IPS DF 19.7 (cell line): ENCODE measurements at regions not wholly inside any gene's neighbourhood (a gene's known extent, or its start where the extent isn't known, plus 50 kb on each side); places are given as distances from the start of the nearest gene placed in this dataset.
"Not testable (repeated sequence)": the region's sequence is repeated elsewhere in the genome, so short reads cannot be mapped to it uniquely, and the experiment has no call there.

Source experiments
- DNase-seq: peaks from one replicate; pipeline ENCODE4 v3.0.0-alpha.2; 2013; ENCODE audit warnings: low read depth, low spot score

DNA sequence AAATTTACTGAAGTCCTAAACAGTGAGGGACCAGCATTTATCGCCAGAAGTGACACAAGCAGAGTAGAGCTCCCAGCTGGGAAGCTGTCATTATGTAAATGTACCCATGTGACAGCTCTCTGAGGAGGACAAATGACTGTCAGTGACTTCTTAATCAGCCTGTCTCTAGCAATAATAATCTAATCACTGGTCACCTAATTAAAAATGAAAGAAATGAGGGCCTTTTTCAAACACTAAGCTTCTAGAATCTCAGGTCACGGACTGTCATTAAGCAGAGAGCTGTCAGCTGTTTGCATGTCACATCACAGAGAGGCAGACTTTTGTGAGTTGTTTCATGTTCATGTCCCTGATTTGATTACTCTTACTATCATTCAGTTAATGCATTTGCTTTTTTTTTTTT lies 77.9 kb upstream of the FBXL17 start:
- no peak for DNase-seq

DNA sequence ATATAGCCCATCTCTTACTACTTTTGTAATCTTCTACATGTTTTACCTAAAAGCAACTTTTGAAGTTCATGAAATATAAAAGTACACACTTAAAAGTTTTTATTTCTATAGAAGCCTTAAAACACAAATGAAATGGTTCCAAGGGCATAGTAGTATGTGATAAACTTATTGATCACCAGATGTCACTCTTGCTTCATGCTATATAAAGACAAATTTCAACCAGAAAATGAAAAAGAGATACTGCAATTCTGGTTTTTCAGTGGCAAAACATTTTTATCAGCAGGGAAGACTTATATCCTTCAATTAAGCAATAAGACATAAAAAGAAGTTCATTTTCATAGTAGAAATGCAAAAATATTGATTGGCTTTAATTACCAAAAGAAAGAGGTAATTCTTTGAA lies 69.4 kb upstream of the FBXL17 start:
- no peak for DNase-seq

DNA sequence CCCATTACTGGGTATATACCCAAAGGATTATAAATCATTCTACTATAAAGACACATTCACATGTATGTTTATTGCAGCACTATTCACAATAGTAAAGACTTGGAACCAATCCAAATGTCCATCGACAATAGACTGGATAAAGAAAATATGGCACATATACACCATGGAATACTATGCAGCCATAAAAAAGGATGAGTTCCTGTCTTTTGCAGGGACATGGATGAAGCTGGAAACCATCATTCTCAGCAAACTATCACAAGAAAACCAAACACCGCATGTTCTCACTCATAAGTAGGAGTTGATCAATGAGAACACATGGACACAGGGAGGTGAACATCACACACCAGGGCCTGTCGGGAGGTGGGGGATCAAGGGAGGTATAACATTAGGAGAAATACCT lies 62.2 kb upstream of the FBXL17 start:
- DNase-seq = not testable (repeated sequence)

DNA sequence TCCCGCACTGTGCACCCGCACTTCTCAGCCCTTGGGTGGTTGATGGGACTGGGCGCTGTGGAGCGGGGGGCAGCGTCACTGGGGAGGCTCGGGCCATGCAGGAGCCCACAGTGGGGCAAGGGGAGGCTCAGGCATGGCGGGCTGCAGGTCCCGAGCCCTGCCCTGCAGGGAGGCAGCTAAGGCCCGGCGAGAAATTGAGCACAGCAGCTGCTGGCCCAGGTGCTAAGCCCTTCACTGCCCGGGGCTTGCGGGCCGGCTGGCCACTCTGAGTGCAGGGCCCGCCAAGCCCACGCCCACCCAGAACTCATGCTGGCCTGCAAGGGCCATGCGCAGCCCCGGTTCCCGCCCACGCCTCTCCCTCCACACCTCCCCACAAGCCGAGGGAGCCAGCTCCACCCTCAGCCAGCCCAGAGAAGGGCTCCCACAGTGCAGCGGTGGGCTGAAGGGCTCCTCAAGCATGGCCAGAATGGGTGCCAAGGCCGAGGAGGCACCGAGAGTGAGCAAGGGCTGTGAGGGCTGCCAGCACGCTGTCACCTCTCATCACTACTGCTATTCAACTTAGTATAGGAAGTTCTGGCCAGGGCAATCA lies 60.3 kb upstream of the FBXL17 start:
- DNase-seq = not testable (repeated sequence)

GRCh38 chr5:108437425-108437824 lies 55.5 kb upstream of the FBXL17 start:
- no peak for DNase-seq

DNA sequence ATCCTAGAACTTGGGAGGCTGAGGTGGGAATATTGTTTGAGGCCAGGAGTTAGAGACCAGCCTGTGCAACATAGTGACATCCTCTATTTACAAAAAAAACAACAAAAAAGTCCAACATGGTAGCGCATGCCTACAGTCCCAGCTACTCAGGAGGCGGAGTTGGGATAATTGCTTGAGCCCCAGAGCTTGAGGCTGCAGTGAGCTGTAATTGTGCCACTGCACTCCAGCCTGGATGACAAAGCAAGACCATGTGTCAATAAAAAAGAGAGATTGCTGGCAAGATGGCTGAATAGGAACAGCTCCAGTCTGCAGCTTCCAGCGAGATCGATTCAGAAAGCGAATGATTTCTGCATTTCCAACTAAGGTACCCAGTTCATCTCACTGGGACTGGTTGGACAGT lies 54.8 kb upstream of the FBXL17 start:
- DNase-seq = no peak

- no peak for DNase-seq
These were observed 51.7 kb upstream of the FBXL17 start for GRCh38 chr5:108433600-108433999.

DNA sequence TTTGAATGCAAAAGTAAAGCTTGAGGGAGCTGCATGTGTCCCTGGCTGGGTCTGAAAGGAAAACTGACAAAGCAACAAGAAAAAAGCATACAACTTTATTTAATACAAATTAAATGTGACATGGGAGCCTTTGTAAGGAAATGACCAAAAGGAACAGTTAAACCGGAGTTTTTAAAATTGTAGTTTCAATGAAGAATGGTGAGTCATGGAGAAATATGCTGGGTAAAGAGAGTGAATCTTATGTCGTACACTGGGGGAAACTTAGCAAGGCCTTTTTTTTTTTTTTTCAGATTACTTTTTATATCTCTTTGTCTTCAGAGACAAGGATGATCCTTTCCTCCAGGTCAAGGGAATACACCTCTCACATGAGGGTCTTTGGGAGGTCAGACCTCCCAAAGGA lies 50.1 kb upstream of the FBXL17 start:
- DNase-seq = no peak
